Pancreas (tissue), 10 donors: ENCODE measurements at regions not wholly inside any gene's neighbourhood (a gene's known extent, or its start where the extent isn't known, plus 50 kb on each side); places are given as distances from the start of the nearest gene placed in this dataset.
"Not testable (repeated sequence)": the region's sequence is repeated elsewhere in the genome, so short reads cannot be mapped to it uniquely, and the experiment has no call there.

Experiments
- ATAC-seq, 4 donors: fragments of 200-7000 bp; cut with Tn5 transposase; one replicate each; pipeline versions ENCODE4 v1.8.0 to v1.9.1; 2020; ENCODE audit warnings: mild to moderate bottlenecking in 4 of 4, moderate library complexity in 4 of 4
- DNase-seq, 6 donors: peaks; one replicate each; pipeline ENCODE4 v3.0.0-alpha.2; 2020
- FAIRE-seq: peaks from 2 replicates; lab custom pipeline; 2012; peaks lifted over from hg19 to GRCh38; lab: Jason Lieb, UNC
- H3K27ac ChIP-seq, 4 donors: fragments of 200-600 bp; sonication (generic); 1 replicate in 3 of 4; 2 replicates in 1 of 4; pipeline versions ENCODE4 v1.5.0 to v1.8.0; 2020
- H3K27me3 ChIP-seq, 4 donors: fragments of 200-600 bp; one replicate each; pipeline ENCODE4 v1.8.0; 2021
- H3K36me3 ChIP-seq, 3 donors: fragments of 200-600 bp; sonication (generic) in 1 of 3; one replicate each; pipeline versions ENCODE4 v1.5.0 to v1.8.0; 2020 to 2021
- H3K4me1 ChIP-seq, 3 donors: fragments of 200-600 bp; one replicate each; pipeline ENCODE4 v1.8.0; 2021
- H3K4me3 ChIP-seq, 4 donors: fragments of 200-600 bp; sonication (generic) in 2 of 4; one replicate each; pipeline versions ENCODE4 v1.5.0 to v1.8.0; 2020 to 2021
- H3K9me3 ChIP-seq, 4 donors: fragments of 200-600 bp; one replicate each; pipeline ENCODE4 v1.8.0; 2021
- CTCF ChIP-seq, 4 donors: fragments of 200-600 bp; sonication (generic) in 3 of 4; IDR thresholded peaks; one replicate each; pipeline versions ENCODE4 v1.5.0 to v1.8.0; 2021; ENCODE audit warnings: antibody characterized with exemption in 4 of 4
- WGBS, 2 donors: extraction: QIAGEN DNeasy Blood & Tissue Kit; methylation state at CpG; one replicate each; pipeline ENCODE4 v1.1.7; 2013; 5-methylcytosine and 5-hydroxymethylcytosine counted together
- intact Hi-C, 3 donors: fragments of 100-400 bp; cut with DNase I; formaldehyde crosslinking; loops; one replicate each; pipeline versions ENCODE4 v1.11.1 to v1.14.2; 2022
- donor health status: healthy with polysubstance abuse.
- donor health status: DM: no; HTN: no; CAD: no; lungs with moderate emphysema.
- donor health status: DM: no; HTN: no; CAD: no.
- donor health status: control.
- donor health status: control.
- donor health status: Bipolar disorder and iron deficiency.
- donor health status: DM: yes; HTN: yes; CAD: no.
- donor health status: DM: no; HTN: no; CAD: no.
- donor health status: DM: no; HTN: no; CAD: no.
- donor health status: DM: yes; HTN: yes; CAD: no.

GRCh38 chr2:126288362-126288761, 367.6 kb upstream of the GYPC start:
- Histone ChIP-seq H3K27ac (no peak overlapping the region), H3K27me3 (peaks cover 0 to 5% (median 0%) of the 10 kb centered on the region in 4 donors), H3K9me3 (no peaks in the 10 kb centered on the region), H3K36me3 (no peaks in the 10 kb centered on the region), H3K4me3 (no peak overlapping the region), H3K4me1 (no peaks in the 10 kb centered on the region)
- no peak for TF ChIP-seq CTCF (IDR thresholded peaks at IDR 0.05)
- WGBS, 2 donors: 58 to 66% methylated on average over 1 of the region's 1 CpG
- intact Hi-C loops: no loop called here
- no peak for FAIRE-seq
- ATAC-seq: no peak
- DNase-seq: no peak

- H3K36me3 ChIP-seq, intact Hi-C loops, DNase-seq, H3K27ac ChIP-seq, H3K27me3 ChIP-seq, ATAC-seq, H3K4me3 ChIP-seq, H3K4me1 ChIP-seq, FAIRE-seq, H3K9me3 ChIP-seq: not testable (repeated sequence)
- 88 to 91% methylated on average over 1 of the region's 1 CpG for WGBS, 2 donors
These were observed 362.0 kb upstream of the GYPC start for GRCh38 chr2:126293962-126294361.

GRCh38 chr2:126299469-126299976, 356.4 kb upstream of the GYPC start:
- Histone ChIP-seq H3K4me3 (no peak overlapping the region), H3K27me3 (no peaks in the 10 kb centered on the region), H3K27ac (no peak overlapping the region), H3K9me3 (no peaks in the 10 kb centered on the region), H3K4me1 (peaks cover 6 to 17% (median 16%) of the 10 kb centered on the region in 3 donors), H3K36me3 (no peaks in the 10 kb centered on the region)
- FAIRE-seq (no peak), DNase-seq (no peak), ATAC-seq (no peak)
- WGBS, 2 donors: 93 to 94% methylated on average over 2 of the region's 2 CpGs
- no peak for TF ChIP-seq CTCF (IDR thresholded peaks at IDR 0.05)
- intact Hi-C loops: no loop called here

- FAIRE-seq: no peak
- 85 to 93% methylated on average over 1 of the region's 1 CpG for WGBS, 2 donors
- no peak overlapping the region for H3K27ac ChIP-seq
These were observed 355.6 kb upstream of the GYPC start for GRCh38 chr2:126300348-126300747.

GRCh38 chr2:126302043-126302442, 353.9 kb upstream of the GYPC start:
- H3K9me3 ChIP-seq: no peaks in the 10 kb centered on the region
- FAIRE-seq (no peak), DNase-seq (no peak), ATAC-seq (no peak)
- intact Hi-C loops: no loop called here
- no peaks in the 10 kb centered on the region for H3K36me3 ChIP-seq
- peaks cover 6 to 22% (median 19%) of the 10 kb centered on the region in 3 donors for H3K4me1 ChIP-seq
- no peaks in the 10 kb centered on the region for H3K27me3 ChIP-seq
- WGBS, 2 donors: 79 to 85% methylated on average over 3 of the region's 3 CpGs
- no peak overlapping the region for H3K27ac ChIP-seq
- no peak for TF ChIP-seq CTCF (IDR thresholded peaks at IDR 0.05)
- H3K4me3 ChIP-seq: no peak overlapping the region

More at GRCh38 chr2:126300348-126300747, 355.6 kb upstream of the GYPC start:
- Histone ChIP-seq H3K4me1 (peaks cover 6 to 22% (median 19%) of the 10 kb centered on the region in 3 donors), H3K27me3 (no peaks in the 10 kb centered on the region), H3K9me3 (no peaks in the 10 kb centered on the region), H3K4me3 (no peak overlapping the region), H3K36me3 (no peaks in the 10 kb centered on the region)
- DNase-seq (no peak), ATAC-seq (no peak)
- TF ChIP-seq CTCF (IDR thresholded peaks at IDR 0.05): no peak
- intact Hi-C loops: no loop called here
